Ishikawa (cell line): ENCODE measurements at regions not wholly inside any gene's neighbourhood (a gene's known extent, or its start where the extent isn't known, plus 50 kb on each side); places are given as distances from the start of the nearest gene placed in this dataset.

ENCODE experiments used
- CEBPB ChIP-seq: IDR thresholded peaks from 2 replicates; pipeline ENCODE4 v1.6.1; 2012
- CREB1 ChIP-seq: IDR thresholded peaks from 2 replicates; pipeline ENCODE4 v1.6.1; 2012; ENCODE audit warnings: low read depth
- RAD21 ChIP-seq: IDR thresholded peaks from 2 replicates; pipeline ENCODE4 v1.6.1; 2012; ENCODE audit warnings: low read depth
- TAF1 ChIP-seq: IDR thresholded peaks from 2 replicates; pipeline ENCODE4 v1.6.1; 2012; ENCODE audit warnings: low read depth, mild to moderate bottlenecking
- TCF12 ChIP-seq: IDR thresholded peaks from 2 replicates; pipeline ENCODE4 v1.6.1; 2012; ENCODE audit warnings: low read depth

DNA sequence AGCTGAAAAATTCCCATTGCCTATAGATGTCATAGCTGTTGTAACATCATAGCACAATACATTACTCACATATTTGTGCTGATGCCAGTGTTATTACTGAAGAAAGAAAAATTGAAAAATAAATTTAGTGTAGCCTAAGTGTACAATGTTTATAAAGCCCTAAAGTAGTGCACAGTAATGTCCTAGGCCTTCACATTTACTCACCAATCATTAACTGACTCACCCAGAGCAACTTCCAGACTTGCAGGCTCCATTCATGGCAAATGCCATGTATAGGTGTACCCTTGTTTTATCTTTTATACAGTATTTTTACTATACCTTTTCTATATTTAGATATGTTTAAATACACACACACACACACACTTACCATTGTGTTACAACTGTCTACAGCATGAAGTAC lies 265.4 kb upstream of the MAGEB18 start:
- TF ChIP-seq CEBPB = no peak
- no peak for TF ChIP-seq TCF12
- TF ChIP-seq RAD21 = no peak
- TF ChIP-seq CREB1 = no peak
- TF ChIP-seq TAF1 = no peak
